MM.1S (cell line): ENCODE measurements at regions not wholly inside any gene's neighbourhood (a gene's known extent, or its start where the extent isn't known, plus 50 kb on each side); places are given as distances from the start of the nearest gene placed in this dataset.

Source experiments
- DNase-seq: peaks from one replicate; pipeline ENCODE4 v3.0.0-alpha.2; 2015
- H2AFZ ChIP-seq: fragments of 300-600 bp; sonication (generic); 2 replicates; pipeline ENCODE4 v1.6.0; 2016; ENCODE audit warnings: antibody characterized with exemption, low read length
- H3F3A ChIP-seq: fragments of 300-600 bp; sonication (generic); 2 replicates; pipeline ENCODE4 v1.6.1; 2016; ENCODE audit warnings: mild to moderate bottlenecking, antibody characterized with exemption, low read length, moderate library complexity, mixed read lengths; ENCODE audit not compliant: insufficient read depth
- H3K27ac ChIP-seq: fragments of 300-600 bp; sonication (generic); 2 replicates; pipeline ENCODE4 v1.5.1; 2016; ENCODE audit warnings: mild to moderate bottlenecking, low read length
- H3K27me3 ChIP-seq: fragments of 300-600 bp; sonication (generic); replicated peaks from 2 replicates; pipeline ENCODE4 v1.6.0; 2016; ENCODE audit warnings: low read length; ENCODE audit not compliant: insufficient read depth
- H3K36me3 ChIP-seq: fragments of 300-600 bp; sonication (generic); replicated peaks from 2 replicates; pipeline ENCODE4 v1.6.1; 2016; ENCODE audit warnings: mild to moderate bottlenecking, low read length, mixed read lengths; ENCODE audit not compliant: insufficient read depth
- H3K4me1 ChIP-seq: fragments of 300-600 bp; sonication (generic); 2 replicates; pipeline ENCODE4 v1.6.1; 2016; ENCODE audit warnings: low read length, mixed read lengths
- H3K4me2 ChIP-seq: fragments of 300-600 bp; sonication (generic); 2 replicates; pipeline ENCODE4 v1.6.0; 2016; ENCODE audit warnings: low read depth, low read length
- H3K4me3 ChIP-seq: fragments of 300-600 bp; sonication (generic); 2 replicates; pipeline ENCODE4 v1.5.1; 2016; ENCODE audit warnings: low read length, mixed read lengths
- H3K79me2 ChIP-seq: fragments of 300-600 bp; sonication (generic); 2 replicates; pipeline ENCODE4 v1.6.1; 2016; ENCODE audit warnings: mixed run types, low read length, mixed read lengths
- H3K9ac ChIP-seq: fragments of 300-600 bp; sonication (generic); 2 replicates; pipeline ENCODE4 v1.6.1; 2016; ENCODE audit warnings: low read length, mixed read lengths
- H3K9me2 ChIP-seq: fragments of 300-600 bp; sonication (generic); replicated peaks from 2 replicates; pipeline ENCODE4 v1.6.1; 2016; ENCODE audit warnings: mild to moderate bottlenecking, low read length, mixed read lengths; ENCODE audit not compliant: insufficient read depth
- H3K9me3 ChIP-seq: fragments of 300-600 bp; sonication (generic); replicated peaks from 2 replicates; pipeline ENCODE4 v1.6.1; 2016; ENCODE audit warnings: mild to moderate bottlenecking, low read length, mixed read lengths; ENCODE audit not compliant: insufficient read depth
- H4K20me1 ChIP-seq: fragments of 300-600 bp; sonication (generic); 2 replicates; pipeline ENCODE4 v1.6.1; 2016; ENCODE audit warnings: mild to moderate bottlenecking, low read length, moderate library complexity, mixed read lengths; ENCODE audit not compliant: insufficient read depth
- EZH2 ChIP-seq: fragments of 300-600 bp; sonication (generic); optimal IDR thresholded peaks from 2 replicates; pipeline ENCODE3; 2017; ENCODE audit warnings: low read depth, mild to moderate bottlenecking, antibody characterized with exemption, low read length, mixed read lengths
- EZH2phosphoT487 ChIP-seq: fragments of 300-600 bp; sonication (generic); IDR thresholded peaks from 2 replicates; pipeline ENCODE4 v1.6.1; 2018; ENCODE audit warnings: antibody characterized with exemption, low read length
- TF ChIP-seq, protein P1 (sequence below): fragments of 300-600 bp; sonication (generic); IDR thresholded peaks from 2 replicates; pipeline ENCODE4 v1.5.1; 2016; ENCODE audit warnings: antibody characterized with exemption, low read length, mixed read lengths

DNA sequence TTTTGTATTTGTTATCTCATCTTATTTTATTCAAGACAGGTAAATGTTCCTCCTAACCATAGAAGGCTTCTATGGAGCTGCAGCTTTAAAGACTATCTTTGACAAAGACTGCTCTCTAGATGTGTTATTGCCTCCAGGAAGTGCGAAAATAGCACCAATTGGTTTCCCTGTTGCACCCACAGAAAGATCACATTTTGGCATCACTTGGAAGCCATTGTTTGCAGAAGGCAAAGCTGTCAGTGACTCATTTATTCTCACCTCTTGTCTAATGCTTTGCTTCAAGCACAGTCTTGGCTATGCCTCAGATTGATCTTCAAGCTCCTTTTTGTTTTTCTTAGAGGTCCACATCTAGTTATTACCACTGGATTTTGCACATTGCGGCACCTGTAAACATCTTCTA lies 150.3 kb downstream of the PCDH7 start:
- no peaks in the 10 kb centered on the region for H3K79me2 ChIP-seq

DNA sequence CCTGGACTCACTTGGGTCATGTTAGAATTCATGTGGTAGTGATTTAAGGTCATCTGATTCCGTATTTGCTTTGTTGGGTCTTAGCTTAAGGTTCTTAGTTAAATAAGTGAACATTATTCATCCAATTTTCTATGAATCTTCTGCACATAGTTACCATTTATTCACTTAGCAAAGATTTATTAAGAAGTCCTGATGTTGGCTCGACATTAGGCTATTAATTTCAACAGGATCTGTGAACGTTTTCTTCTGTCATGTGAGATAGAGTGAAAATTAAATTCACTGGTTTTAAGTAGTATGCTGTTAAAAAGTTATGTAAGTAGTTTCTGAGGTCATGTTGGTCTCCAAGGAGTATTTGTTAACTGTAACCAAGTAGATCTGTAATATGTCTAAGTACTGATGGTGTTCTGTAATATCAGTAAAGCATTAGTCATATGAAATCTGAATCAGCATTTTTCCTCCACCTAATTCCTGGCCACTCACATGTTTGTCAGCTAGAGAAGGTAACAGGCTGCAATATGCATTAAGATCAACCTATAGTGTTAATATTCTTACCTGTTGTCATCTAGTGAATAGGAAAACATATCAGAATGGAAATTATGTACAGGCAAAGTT lies 155.6 kb downstream of the PCDH7 start:
- Histone ChIP-seq H3K4me3 (no peak overlapping the region), H2AFZ (no peak overlapping the region), H3K36me3 (no peaks in the 10 kb centered on the region), H3F3A (no peaks in the 10 kb centered on the region), H3K9ac (no peak overlapping the region), H3K4me1 (peaks cover 5% of the 10 kb centered on the region), H3K9me2 (0 out of 2 replicates have a peak, but pooled peaks cover 3% of the 10 kb centered on the region), H3K4me2 (no peak overlapping the region), H3K79me2 (no peaks in the 10 kb centered on the region), H3K27me3 (no peaks in the 10 kb centered on the region), H3K9me3 (no peaks in the 10 kb centered on the region), H3K27ac (no peak overlapping the region), H4K20me1 (no peaks in the 10 kb centered on the region)
- TF ChIP-seq EZH2 (no peak), EZH2phosphoT487 (no peak)
- TF ChIP-seq, protein P1, sequence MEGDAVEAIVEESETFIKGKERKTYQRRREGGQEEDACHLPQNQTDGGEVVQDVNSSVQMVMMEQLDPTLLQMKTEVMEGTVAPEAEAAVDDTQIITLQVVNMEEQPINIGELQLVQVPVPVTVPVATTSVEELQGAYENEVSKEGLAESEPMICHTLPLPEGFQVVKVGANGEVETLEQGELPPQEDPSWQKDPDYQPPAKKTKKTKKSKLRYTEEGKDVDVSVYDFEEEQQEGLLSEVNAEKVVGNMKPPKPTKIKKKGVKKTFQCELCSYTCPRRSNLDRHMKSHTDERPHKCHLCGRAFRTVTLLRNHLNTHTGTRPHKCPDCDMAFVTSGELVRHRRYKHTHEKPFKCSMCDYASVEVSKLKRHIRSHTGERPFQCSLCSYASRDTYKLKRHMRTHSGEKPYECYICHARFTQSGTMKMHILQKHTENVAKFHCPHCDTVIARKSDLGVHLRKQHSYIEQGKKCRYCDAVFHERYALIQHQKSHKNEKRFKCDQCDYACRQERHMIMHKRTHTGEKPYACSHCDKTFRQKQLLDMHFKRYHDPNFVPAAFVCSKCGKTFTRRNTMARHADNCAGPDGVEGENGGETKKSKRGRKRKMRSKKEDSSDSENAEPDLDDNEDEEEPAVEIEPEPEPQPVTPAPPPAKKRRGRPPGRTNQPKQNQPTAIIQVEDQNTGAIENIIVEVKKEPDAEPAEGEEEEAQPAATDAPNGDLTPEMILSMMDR: no peak
- DNase-seq: no peak

More for the DNA sequence above, 150.3 kb downstream of the PCDH7 start:
- H3K4me2 ChIP-seq: peak overlapping the region; percentile 24; the same call in 1 of the 2 replicates
- no peaks in the 10 kb centered on the region for H3K27me3 ChIP-seq
- H3K9ac ChIP-seq: no peak overlapping the region
- no peaks in the 10 kb centered on the region for H3K9me2 ChIP-seq
- peak; percentile 43 for DNase-seq
- H2AFZ ChIP-seq: no peak overlapping the region
- peaks cover 23% of the 10 kb centered on the region for H3K4me1 ChIP-seq
- H3F3A ChIP-seq: no peaks in the 10 kb centered on the region
- H3K9me3 ChIP-seq: no peaks in the 10 kb centered on the region
- no peaks in the 10 kb centered on the region for H4K20me1 ChIP-seq
- no peak overlapping the region for H3K4me3 ChIP-seq
- no peak for TF ChIP-seq EZH2phosphoT487
- no peak for TF ChIP-seq EZH2
- TF ChIP-seq, protein P1: no peak
- H3K36me3 ChIP-seq: no peaks in the 10 kb centered on the region
- no peak overlapping the region for H3K27ac ChIP-seq

DNA sequence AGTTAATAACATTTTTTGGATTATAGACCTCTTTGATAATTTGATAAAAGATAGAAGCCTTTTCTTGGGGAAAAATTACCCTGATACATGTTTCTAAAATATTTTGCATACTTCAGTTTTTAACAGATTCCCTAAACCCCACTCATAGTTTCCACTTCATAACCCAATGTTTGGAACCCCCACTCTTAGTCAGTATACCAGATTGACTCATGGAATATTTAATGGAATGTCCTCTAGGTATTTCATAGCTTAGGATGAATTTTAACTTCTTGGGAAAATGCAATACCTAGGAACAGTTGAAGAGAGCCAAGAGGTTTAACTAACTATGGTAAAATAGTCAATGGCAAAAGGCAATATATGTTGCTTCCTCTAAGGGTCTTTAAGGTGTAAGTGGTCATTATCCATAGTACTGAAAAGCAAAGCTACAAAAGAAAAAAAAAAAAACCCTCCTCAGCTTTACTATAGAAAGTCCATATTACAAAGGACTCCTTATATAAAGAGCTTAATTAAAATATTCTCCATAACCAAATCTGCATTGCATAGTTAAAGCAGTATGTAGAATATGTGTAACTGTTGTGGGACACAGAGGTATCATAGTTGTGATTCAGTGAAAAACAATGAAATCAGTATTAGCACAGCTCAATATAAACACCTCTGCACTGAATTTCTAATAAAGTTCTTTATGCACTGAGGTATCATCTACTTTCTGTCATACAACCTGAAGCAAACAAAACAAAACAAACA lies 159.9 kb downstream of the PCDH7 start:
- Histone ChIP-seq H3K27me3 (no peaks in the 10 kb centered on the region), H3F3A (no peaks in the 10 kb centered on the region), H3K4me1 (no peaks in the 10 kb centered on the region), H3K9ac (no peak overlapping the region), H3K9me3 (no peaks in the 10 kb centered on the region), H2AFZ (no peak overlapping the region), H4K20me1 (no peaks in the 10 kb centered on the region), H3K79me2 (no peaks in the 10 kb centered on the region), H3K27ac (no peak overlapping the region), H3K9me2 (0 out of 2 replicates have a peak, but pooled peaks cover 3% of the 10 kb centered on the region), H3K4me3 (no peak overlapping the region), H3K36me3 (no peaks in the 10 kb centered on the region), H3K4me2 (no peak overlapping the region)
- TF ChIP-seq EZH2: no peak
- no peak for DNase-seq

DNA sequence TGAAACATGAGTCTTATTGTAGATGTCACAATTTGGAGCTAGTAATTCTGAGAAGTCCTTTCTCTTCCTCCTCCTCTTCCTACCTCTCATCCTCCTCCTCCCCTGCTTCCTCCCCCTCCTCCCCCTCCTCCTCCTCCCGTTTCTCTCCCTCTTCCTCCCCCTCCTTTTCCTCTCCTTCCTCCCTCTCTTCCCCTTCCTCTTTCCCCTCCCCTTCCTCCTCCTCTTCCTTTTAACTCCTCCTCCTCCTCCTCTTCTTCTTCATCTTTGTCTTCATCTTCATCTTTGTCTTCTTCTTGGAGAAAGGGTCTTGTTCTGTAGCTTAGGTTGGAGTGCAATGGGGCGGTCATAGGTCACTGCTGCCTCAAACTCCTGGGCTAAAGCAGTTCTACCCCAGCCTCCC lies 161.8 kb downstream of the PCDH7 start:
- Histone ChIP-seq H3K9me3 (no peaks in the 10 kb centered on the region), H3K36me3 (no peaks in the 10 kb centered on the region), H2AFZ (no peak overlapping the region), H4K20me1 (no peaks in the 10 kb centered on the region), H3K4me2 (no peak overlapping the region), H3K27ac (no peak overlapping the region), H3F3A (no peaks in the 10 kb centered on the region), H3K9ac (no peak overlapping the region), H3K4me1 (no peaks in the 10 kb centered on the region), H3K79me2 (no peaks in the 10 kb centered on the region), H3K27me3 (no peaks in the 10 kb centered on the region), H3K9me2 (0 out of 2 replicates have a peak, but pooled peaks cover 3% of the 10 kb centered on the region), H3K4me3 (no peak overlapping the region)
- TF ChIP-seq EZH2 (no peak), EZH2phosphoT487 (no peak)
- TF ChIP-seq, protein P1: no peak
- no peak for DNase-seq
